Skeletal muscle cell (primary cell): ENCODE measurements at regions not wholly inside any gene's neighbourhood (a gene's known extent, or its start where the extent isn't known, plus 50 kb on each side); places are given as distances from the start of the nearest gene placed in this dataset.
"Not testable (repeated sequence)": the region's sequence is repeated elsewhere in the genome, so short reads cannot be mapped to it uniquely, and the experiment has no call there.

ENCODE experiments used
- DNase-seq: peaks from one replicate; pipeline ENCODE4 v3.0.0-alpha.2; 2010; ENCODE audit warnings: low read depth
- H3K4me3 ChIP-seq: 2 replicates; pipeline ENCODE4 v1.5.1; 2011; ENCODE audit warnings: low read depth, mild to moderate bottlenecking, control low read depth, low read length, moderate library complexity

GRCh38 chr16:86228713-86229112 lies 281.6 kb upstream of the FOXF1 start:
- H3K4me3 ChIP-seq: no peak overlapping the region
- no peak for DNase-seq

- no peak for DNase-seq
- no peak overlapping the region for H3K4me3 ChIP-seq
Measured at GRCh38 chr16:86229283-86229682, 281.0 kb upstream of the FOXF1 start.

GRCh38 chr16:86229866-86230656 lies 280.3 kb upstream of the FOXF1 start:
- no peak for DNase-seq
- no peak overlapping the region for H3K4me3 ChIP-seq

DNA sequence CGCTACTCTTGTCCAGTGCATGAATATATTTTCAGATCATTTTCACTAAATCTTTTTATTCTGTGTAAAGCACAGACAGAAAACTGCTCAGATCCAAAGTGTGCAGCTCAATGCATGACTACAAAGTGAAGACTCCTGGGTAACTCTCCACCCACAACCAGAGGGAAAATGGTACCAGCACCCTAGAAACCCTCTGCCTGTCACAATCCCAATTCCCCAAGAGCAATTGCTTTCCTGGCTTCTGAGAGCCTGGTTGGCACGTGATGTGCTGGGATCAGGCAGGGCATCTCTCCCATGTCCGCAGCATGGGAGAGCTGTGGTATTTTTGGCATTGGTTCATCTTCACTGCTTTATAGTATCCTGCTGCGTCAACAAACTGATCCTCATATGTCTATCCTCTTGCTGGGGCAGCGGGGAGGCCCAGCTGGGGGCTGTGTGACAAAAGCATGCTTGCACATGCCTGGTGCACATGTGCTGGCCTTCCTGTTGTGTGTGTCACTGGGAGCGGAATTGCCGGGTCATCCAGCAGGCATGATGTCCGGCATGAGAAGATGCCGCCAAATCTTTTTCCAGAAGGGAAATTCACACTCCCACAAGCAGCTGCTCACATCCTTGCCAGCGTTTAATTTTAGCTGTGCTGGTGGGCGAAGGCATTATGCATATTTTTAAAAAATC lies 278.9 kb upstream of the FOXF1 start:
- DNase-seq: no peak
- H3K4me3 ChIP-seq: no peak overlapping the region

DNA sequence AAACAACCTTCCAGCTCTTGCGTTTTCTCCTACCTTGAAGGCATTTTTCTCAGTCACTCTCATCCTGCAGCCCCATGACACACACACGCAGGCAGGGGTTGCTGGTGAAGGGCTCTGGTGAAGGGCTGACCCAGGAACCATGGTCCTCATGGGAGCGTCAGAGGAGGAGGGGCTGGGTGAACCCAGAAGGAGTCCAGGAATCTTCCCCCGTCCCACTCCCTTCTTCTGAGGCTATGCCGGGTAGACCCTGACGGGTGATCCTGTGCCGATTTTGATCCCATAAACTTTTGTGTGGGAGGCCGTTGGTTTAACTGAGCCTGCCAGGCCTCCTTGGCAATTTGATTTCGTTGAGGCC lies 278.4 kb upstream of the FOXF1 start:
- no peak for DNase-seq
- no peak overlapping the region for H3K4me3 ChIP-seq

DNA sequence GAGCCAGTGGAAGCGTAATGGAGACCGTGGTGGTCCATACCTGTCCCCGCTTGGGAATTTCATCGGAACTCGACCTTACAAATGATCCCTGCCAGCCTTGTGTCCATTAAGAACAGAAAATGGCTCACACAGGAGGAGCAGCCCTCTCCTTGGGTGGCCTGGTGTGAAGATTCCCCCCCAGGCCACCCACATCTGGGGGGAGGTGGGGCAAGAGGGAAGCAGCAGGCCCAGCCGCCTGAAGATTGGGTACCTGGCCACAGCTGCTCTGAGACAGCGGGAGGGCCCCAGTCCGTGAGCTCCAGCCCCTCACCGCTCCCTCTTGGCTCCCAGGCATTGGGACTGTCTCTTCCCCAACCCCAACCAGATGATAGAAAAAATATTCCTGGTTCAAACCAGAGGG lies 277.8 kb upstream of the FOXF1 start:
- no peak for DNase-seq
- no peak overlapping the region for H3K4me3 ChIP-seq

GRCh38 chr16:86233506-86233905 lies 276.8 kb upstream of the FOXF1 start:
- H3K4me3 ChIP-seq: not testable (repeated sequence)

GRCh38 chr16:86239381-86239780 lies 270.9 kb upstream of the FOXF1 start:
- DNase-seq: no peak
- no peak overlapping the region for H3K4me3 ChIP-seq

More at GRCh38 chr16:86233506-86233905, 276.8 kb upstream of the FOXF1 start:
- DNase-seq: not testable (repeated sequence)

- H3K4me3 ChIP-seq: no peak overlapping the region
- no peak for DNase-seq
Measured at GRCh38 chr16:86240716-86241363, 269.5 kb upstream of the FOXF1 start.

DNA sequence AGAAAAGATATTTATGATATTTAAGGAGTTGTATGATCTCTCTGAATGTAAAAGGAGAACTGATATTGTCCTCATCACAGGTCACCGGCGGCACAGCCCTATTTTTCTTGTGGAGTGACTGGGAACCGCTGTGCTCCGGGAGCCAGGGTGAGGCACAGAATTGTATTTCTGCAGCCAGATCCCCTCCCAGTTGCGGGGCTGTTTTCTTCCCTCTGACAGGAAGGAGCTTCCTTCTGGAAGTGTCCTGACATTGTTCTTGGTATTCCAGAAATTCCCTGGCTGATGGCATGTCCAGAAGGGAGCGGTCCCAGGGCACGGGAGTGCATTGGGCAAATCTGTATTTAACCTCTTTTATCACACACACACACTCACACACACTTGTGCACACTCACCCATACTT lies 268.6 kb upstream of the FOXF1 start:
- no peak for DNase-seq
- no peak overlapping the region for H3K4me3 ChIP-seq

DNA sequence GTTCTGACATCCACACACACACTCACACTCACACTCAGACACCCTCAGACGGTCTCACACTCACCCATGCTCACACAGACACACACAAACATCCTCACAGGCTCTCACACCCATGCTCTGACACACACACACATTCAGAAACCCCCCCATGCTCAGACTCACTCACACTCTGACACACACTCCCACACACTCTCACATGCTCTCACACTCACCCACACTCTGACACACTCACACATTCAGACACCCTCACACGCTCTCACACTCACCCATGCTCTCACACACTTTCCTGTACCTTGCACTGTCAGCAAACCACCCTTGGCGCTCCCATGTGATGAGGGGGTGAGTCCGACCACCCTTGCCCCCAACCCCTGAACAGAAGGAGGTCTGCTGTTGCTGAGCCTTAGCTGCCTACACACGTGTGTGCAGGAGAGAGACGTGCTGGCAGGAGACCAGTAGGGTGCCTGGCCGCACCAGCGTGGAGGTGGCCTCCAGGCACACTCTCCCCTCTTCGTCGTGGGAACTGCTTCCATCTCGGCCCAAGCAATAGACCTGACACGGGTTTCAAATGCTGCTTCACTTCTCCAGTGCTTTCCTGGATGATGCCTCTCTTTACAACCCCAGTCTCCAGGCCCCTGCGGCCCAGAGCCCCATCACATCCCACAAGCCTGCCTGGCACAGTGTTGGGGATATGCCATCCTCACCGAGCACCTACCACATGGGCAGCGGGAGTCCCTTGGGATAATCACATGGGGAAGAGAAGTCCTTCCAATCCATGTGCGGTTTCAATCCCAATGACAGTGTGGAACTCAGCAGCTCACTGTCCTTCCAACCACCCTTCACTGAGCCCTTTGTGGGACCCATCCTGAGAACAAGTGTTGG lies 267.8 kb upstream of the FOXF1 start:
- H3K4me3 ChIP-seq: no peak overlapping the region
- no peak for DNase-seq

GRCh38 chr16:86243123-86243473 lies 267.2 kb upstream of the FOXF1 start:
- DNase-seq: no peak
- H3K4me3 ChIP-seq: no peak overlapping the region

- no peak for DNase-seq
- H3K4me3 ChIP-seq: no peak overlapping the region
Measured at GRCh38 chr16:86243571-86244154, 266.7 kb upstream of the FOXF1 start.

- no peak overlapping the region for H3K4me3 ChIP-seq
- no peak for DNase-seq
Measured at GRCh38 chr16:86244158-86244557, 266.2 kb upstream of the FOXF1 start.

DNA sequence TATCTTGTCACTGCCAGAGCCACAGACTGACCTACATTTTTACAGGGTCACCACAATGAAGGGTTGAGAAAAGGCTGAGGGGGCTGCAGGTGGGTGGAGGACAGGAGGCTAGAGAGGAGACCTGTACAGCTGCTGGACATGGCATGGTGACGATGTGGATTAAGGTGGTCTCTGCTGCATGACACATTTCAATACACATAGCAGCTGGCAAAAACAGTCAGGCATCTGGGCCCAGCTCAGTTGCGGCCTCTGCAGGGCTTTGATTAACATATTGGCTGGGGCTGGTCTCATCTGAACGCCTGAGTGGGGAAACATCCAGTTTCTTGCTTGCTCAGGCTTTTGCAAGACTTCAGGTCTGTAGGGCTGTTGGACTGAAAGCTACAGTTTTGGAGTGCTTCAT lies 265.4 kb upstream of the FOXF1 start:
- H3K4me3 ChIP-seq: no peak overlapping the region
- DNase-seq: no peak

DNA sequence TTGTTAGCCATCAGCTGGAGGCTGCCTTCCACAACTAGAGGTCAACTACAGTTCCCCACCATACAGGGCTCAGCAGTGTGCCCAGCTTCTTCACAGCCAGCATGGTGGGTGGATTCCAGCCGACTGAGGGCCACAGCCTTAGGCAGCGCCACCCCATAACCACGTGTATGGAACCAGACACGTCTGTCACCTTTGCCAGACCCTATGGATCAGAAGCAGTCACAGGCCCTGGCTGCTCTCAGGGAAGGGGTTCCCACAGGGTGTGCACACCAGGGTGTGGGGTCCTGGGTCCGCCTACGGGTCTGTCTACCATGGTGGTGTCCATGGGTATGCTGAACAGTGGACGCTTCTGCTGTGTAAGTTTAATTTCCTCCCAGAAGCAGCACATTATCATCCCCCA lies 265.0 kb upstream of the FOXF1 start:
- H3K4me3 ChIP-seq: no peak overlapping the region
- no peak for DNase-seq

GRCh38 chr16:86245895-86246294 lies 264.4 kb upstream of the FOXF1 start:
- DNase-seq: no peak
- no peak overlapping the region for H3K4me3 ChIP-seq

DNA sequence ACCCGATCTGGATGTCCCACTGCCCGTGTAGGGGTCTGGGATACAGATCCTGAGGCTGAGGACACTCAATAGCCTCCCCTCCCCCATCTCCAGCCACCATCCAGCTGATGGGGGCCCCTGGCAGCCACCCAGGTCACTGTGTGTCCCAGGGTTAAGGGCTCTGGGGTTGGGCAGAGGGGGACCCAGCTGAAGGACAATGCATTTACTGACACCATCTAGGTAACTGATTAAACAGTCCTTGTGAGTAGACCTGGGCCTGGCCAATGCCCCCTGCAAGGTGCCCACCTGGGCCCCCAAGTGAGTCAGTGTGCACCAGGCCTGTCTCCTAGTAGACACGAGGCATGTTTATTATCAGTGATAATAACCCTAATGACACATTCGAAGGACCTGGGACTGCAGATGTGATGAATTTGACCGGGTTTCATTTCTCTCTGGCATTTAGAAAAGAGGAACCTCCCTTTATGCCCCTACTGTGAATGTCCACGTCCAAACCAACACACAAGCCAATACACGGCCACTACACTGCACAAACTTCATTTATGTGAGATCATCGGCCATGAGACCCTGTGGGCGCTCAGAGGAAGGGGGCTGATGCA lies 261.9 kb upstream of the FOXF1 start:
- H3K4me3 ChIP-seq: no peak overlapping the region
- no peak for DNase-seq

DNA sequence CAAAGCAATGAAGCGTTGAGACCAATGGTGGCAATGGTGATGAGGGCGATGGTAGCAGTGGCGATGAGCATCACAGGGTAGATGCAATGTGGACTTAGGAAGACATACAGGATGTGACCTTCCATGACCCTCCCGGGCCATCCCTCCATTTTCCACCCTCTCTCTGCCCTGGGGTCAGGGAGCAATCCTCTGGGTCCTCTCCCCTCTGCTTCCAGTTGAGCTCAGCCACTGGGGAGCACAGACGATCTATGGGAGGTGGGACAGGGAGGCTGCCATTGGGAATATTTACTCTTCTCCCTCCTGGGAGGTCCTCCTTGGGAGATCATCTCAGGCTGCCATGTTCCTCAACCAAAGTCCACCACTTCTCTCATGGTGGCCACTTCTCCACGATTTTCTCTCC lies 260.7 kb upstream of the FOXF1 start:
- no peak overlapping the region for H3K4me3 ChIP-seq
- DNase-seq: no peak
